Neuronal stem cell (in vitro differentiated cells): ENCODE measurements at regions not wholly inside any gene's neighbourhood (a gene's known extent, or its start where the extent isn't known, plus 50 kb on each side); places are given as distances from the start of the nearest gene placed in this dataset.
A peak's percentile ranks its signal among the peaks of the same experiment; 100 is the strongest.

Source experiments
- DNase-seq: peaks from one replicate; pipeline ENCODE4 v3.0.0-alpha.2; 2013; ENCODE audit warnings: low spot score
- H2AFZ ChIP-seq: one replicate; pipeline ENCODE4 v1.6.1; 2013; ENCODE audit warnings: mild to moderate bottlenecking, low read length, inconsistent platforms
- H2AK5ac ChIP-seq: 2 replicates; pipeline ENCODE4 v1.6.1; 2013; ENCODE audit warnings: low read depth, mild to moderate bottlenecking, inconsistent platforms, low read length, moderate library complexity, mixed read lengths
- H2BK120ac ChIP-seq: 2 replicates; pipeline ENCODE4 v1.6.1; 2013; ENCODE audit warnings: low read depth, mild to moderate bottlenecking, inconsistent platforms, low read length, moderate library complexity, mixed read lengths
- H2BK12ac ChIP-seq: one replicate; pipeline ENCODE4 v1.6.1; 2013; ENCODE audit warnings: low read length, inconsistent platforms
- H2BK15ac ChIP-seq: 2 replicates; pipeline ENCODE4 v1.6.1; 2013; ENCODE audit warnings: mild to moderate bottlenecking, low read length, inconsistent platforms, mixed read lengths
- H2BK5ac ChIP-seq: one replicate; pipeline ENCODE4 v1.6.1; 2013; ENCODE audit warnings: inconsistent platforms, mild to moderate bottlenecking, low read length, moderate library complexity
- H3K14ac ChIP-seq: one replicate; pipeline ENCODE4 v1.6.1; 2013; ENCODE audit warnings: low read length, inconsistent platforms
- H3K18ac ChIP-seq: 2 replicates; pipeline ENCODE4 v1.6.1; 2013; ENCODE audit warnings: low read length, inconsistent platforms
- H3K23ac ChIP-seq: 2 replicates; pipeline ENCODE4 v1.6.1; 2013; ENCODE audit warnings: low read depth, mild to moderate bottlenecking, mixed read lengths, low read length, inconsistent platforms; ENCODE audit not compliant: poor library complexity
- H3K27ac ChIP-seq: replicated peaks from 3 replicates; pipeline ENCODE4 v1.5.1; 2013; ENCODE audit warnings: low read length, inconsistent platforms
- H3K27me3 ChIP-seq, 3 experiments: 2 replicates each; pipeline ENCODE4 v1.6.1; 2013; ENCODE audit warnings: low read length in 3 of 3, mild to moderate bottlenecking in 2 of 3, inconsistent platforms in 1 of 3, low read depth in 1 of 3, mixed read lengths in 1 of 3, moderate library complexity in 1 of 3; ENCODE audit not compliant: control insufficient read depth in 3 of 3, insufficient read depth in 3 of 3
- H3K36me3 ChIP-seq, 2 donors: replicated peaks in 1 of 2; 2 replicates each; pipeline ENCODE4 v1.6.1; 2013; ENCODE audit warnings: low read length in 2 of 2; ENCODE audit not compliant: control insufficient read depth in 2 of 2, insufficient read depth in 2 of 2
- H3K4ac ChIP-seq: 2 replicates; pipeline ENCODE4 v1.6.1; 2013; ENCODE audit warnings: inconsistent platforms, mild to moderate bottlenecking, low read length, moderate library complexity
- H3K4me1 ChIP-seq, 2 donors: 1 replicate in 1 of 2; 2 replicates in 1 of 2; pipeline ENCODE4 v1.6.1; 2013; ENCODE audit warnings: low read length in 2 of 2, low read depth in 1 of 2; ENCODE audit not compliant: control insufficient read depth in 2 of 2, insufficient read depth in 1 of 2
- H3K4me2 ChIP-seq: one replicate; pipeline ENCODE4 v1.6.1; 2013; ENCODE audit warnings: mild to moderate bottlenecking, low read length, inconsistent platforms; ENCODE audit not compliant: insufficient read depth, poor library complexity, severe bottlenecking
- H3K4me3 ChIP-seq, 2 donors: 2 replicates each; pipeline ENCODE4 v1.5.1; 2013; ENCODE audit warnings: low read length in 2 of 2, mild to moderate bottlenecking in 2 of 2, inconsistent platforms in 1 of 2, moderate library complexity in 1 of 2
- H3K79me1 ChIP-seq: one replicate; pipeline ENCODE4 v1.6.1; 2013; ENCODE audit warnings: low read depth, mild to moderate bottlenecking, inconsistent platforms, low read length, moderate library complexity
- H3K9ac ChIP-seq: one replicate; pipeline ENCODE4 v1.6.1; 2013; ENCODE audit warnings: mild to moderate bottlenecking, low read depth, low read length, inconsistent platforms; ENCODE audit not compliant: poor library complexity
- H3K9me3 ChIP-seq, 2 donors: replicated peaks in 1 of 2; 2 replicates each; pipeline versions ENCODE3 to v1.6.1; 2013; ENCODE audit warnings: low read length in 2 of 2, mild to moderate bottlenecking in 2 of 2, inconsistent platforms in 1 of 2, low read depth in 1 of 2, mixed read lengths in 1 of 2, moderate library complexity in 1 of 2; ENCODE audit not compliant: control insufficient read depth in 2 of 2, insufficient read depth in 1 of 2
- H4K8ac ChIP-seq: one replicate; pipeline ENCODE4 v1.6.1; 2013; ENCODE audit warnings: low read depth, mild to moderate bottlenecking, inconsistent platforms, low read length, moderate library complexity
- H4K91ac ChIP-seq: one replicate; pipeline ENCODE4 v1.6.1; 2013; ENCODE audit warnings: low read length, low read depth, mild to moderate bottlenecking, inconsistent platforms; ENCODE audit not compliant: poor library complexity
- WGBS, 2 donors: extraction: QIAGEN DNeasy Blood & Tissue Kit; methylation state at CpG; one replicate each; pipeline ENCODE4 v1.1.7; 2013; ENCODE audit warnings: missing lambda C conversion rate in 2 of 2, mixed read lengths in 1 of 2; ENCODE audit not compliant: insufficient read length in 2 of 2, insufficient replicate concordance in 1 of 2; ENCODE audit errors: extremely low coverage in 2 of 2; 5-methylcytosine and 5-hydroxymethylcytosine counted together

- no peak overlapping the region for H3K4me2 ChIP-seq
- no peak overlapping the region for H4K91ac ChIP-seq
- peaks cover 6 to 14% of the 10 kb centered on the region in 2 donors for H3K4me1 ChIP-seq
- no peak overlapping the region for H2BK120ac ChIP-seq
- no peak overlapping the region for H3K4ac ChIP-seq
- H2AFZ ChIP-seq = peak overlapping the region; percentile 17
- no peak overlapping the region for H3K14ac ChIP-seq
- no peaks in the 10 kb centered on the region for H3K9me3 ChIP-seq
- DNase-seq = no peak
- no peak overlapping the region for H2AK5ac ChIP-seq
- H4K8ac ChIP-seq = no peak overlapping the region
- no peaks in the 10 kb centered on the region for H3K79me1 ChIP-seq
- WGBS, 2 donors = no CpG with 5 or more reads among the region's 13 CpGs
- peak overlapping the region; percentile 37 for H3K9ac ChIP-seq
- H3K23ac ChIP-seq = no peak overlapping the region
- no peak overlapping the region for H2BK12ac ChIP-seq
- no peaks in the 10 kb centered on the region for H3K27me3 ChIP-seq
- H3K27ac ChIP-seq = no peak overlapping the region
- no peak overlapping the region for H3K4me3 ChIP-seq
- H3K36me3 ChIP-seq = no peaks in the 10 kb centered on the region
- H3K18ac ChIP-seq = no peak overlapping the region
- no peak overlapping the region for H2BK15ac ChIP-seq
- H2BK5ac ChIP-seq = no peak overlapping the region
Observed at GRCh38 chr4:12746221-12746620, 737.9 kb downstream of the RAB28 start.

GRCh38 chr4:12734586-12734985 is 749.6 kb downstream of the RAB28 start:
- Histone ChIP-seq H3K18ac (no peak overlapping the region), H2AFZ (no peak overlapping the region), H3K23ac (no peak overlapping the region), H3K27ac (no peak overlapping the region), H3K4me2 (no peak overlapping the region), H2AK5ac (no peak overlapping the region), H3K4me3 (no peak overlapping the region), H2BK15ac (no peak overlapping the region), H3K36me3 (no peaks in the 10 kb centered on the region), H4K91ac (no peak overlapping the region), H3K4me1 (no peaks in the 10 kb centered on the region), H3K9ac (no peak overlapping the region), H3K79me1 (no peaks in the 10 kb centered on the region), H2BK12ac (no peak overlapping the region), H2BK120ac (no peak overlapping the region), H4K8ac (no peak overlapping the region), H3K14ac (no peak overlapping the region), H3K4ac (no peak overlapping the region), H3K9me3 (no peaks in the 10 kb centered on the region), H2BK5ac (no peak overlapping the region), H3K27me3 (no peaks in the 10 kb centered on the region)
- DNase-seq = no peak
- WGBS, 2 donors = no CpG with 5 or more reads among the region's 2 CpGs

- Histone ChIP-seq H3K4me2 (no peak overlapping the region), H3K27me3 (no peaks in the 10 kb centered on the region), H3K27ac (no peak overlapping the region), H3K18ac (no peak overlapping the region), H3K9ac (no peak overlapping the region), H2AFZ (no peak overlapping the region), H2AK5ac (no peak overlapping the region), H3K4ac (no peak overlapping the region), H2BK5ac (no peak overlapping the region), H3K23ac (no peak overlapping the region), H3K36me3 (no peaks in the 10 kb centered on the region), H3K9me3 (no peaks in the 10 kb centered on the region), H2BK12ac (no peak overlapping the region), H3K14ac (no peak overlapping the region), H4K91ac (no peak overlapping the region), H3K4me1 (no peaks in the 10 kb centered on the region), H3K79me1 (no peaks in the 10 kb centered on the region), H4K8ac (no peak overlapping the region), H2BK120ac (no peak overlapping the region), H3K4me3 (no peak overlapping the region), H2BK15ac (no peak overlapping the region)
- no CpG with 5 or more reads among the region's 1 CpG for WGBS, 2 donors
- DNase-seq = no peak
Observed at GRCh38 chr4:12729384-12729783, 754.8 kb downstream of the RAB28 start.

GRCh38 chr4:12724510-12724909 is 759.6 kb downstream of the RAB28 start:
- Histone ChIP-seq H2BK5ac (no peak overlapping the region), H3K27ac (no peak overlapping the region), H2AFZ (peak overlapping the region; percentile 72), H3K4ac (no peak overlapping the region), H3K79me1 (no peaks in the 10 kb centered on the region), H2BK12ac (no peak overlapping the region), H3K4me1 (no peaks in the 10 kb centered on the region), H4K8ac (no peak overlapping the region), H2BK120ac (no peak overlapping the region), H3K14ac (no peak overlapping the region), H4K91ac (no peak overlapping the region), H3K4me2 (no peak overlapping the region), H3K9ac (no peak overlapping the region), H3K23ac (no peak overlapping the region), H3K9me3 (no peaks in the 10 kb centered on the region), H3K27me3 (no peaks in the 10 kb centered on the region), H3K18ac (no peak overlapping the region), H2BK15ac (no peak overlapping the region), H3K4me3 (no peak overlapping the region), H3K36me3 (no peaks in the 10 kb centered on the region), H2AK5ac (no peak overlapping the region)
- no CpG with 5 or more reads among the region's 5 CpGs for WGBS, 2 donors
- DNase-seq = no peak
